GM19468 (cell line): ENCODE measurements at regions not wholly inside any gene's neighbourhood (a gene's known extent, or its start where the extent isn't known, plus 50 kb on each side); places are given as distances from the start of the nearest gene placed in this dataset.

Source experiments
- ATAC-seq: cut with Tn5 transposase; IDR thresholded peaks from one replicate; pipeline ENCODE4 v1.9.1; 2021; ENCODE audit warnings: mild to moderate bottlenecking, moderate library complexity, moderate number of reproducible peaks; ENCODE audit not compliant: unreplicated experiment; ENCODE audit errors: extremely low read depth

DNA sequence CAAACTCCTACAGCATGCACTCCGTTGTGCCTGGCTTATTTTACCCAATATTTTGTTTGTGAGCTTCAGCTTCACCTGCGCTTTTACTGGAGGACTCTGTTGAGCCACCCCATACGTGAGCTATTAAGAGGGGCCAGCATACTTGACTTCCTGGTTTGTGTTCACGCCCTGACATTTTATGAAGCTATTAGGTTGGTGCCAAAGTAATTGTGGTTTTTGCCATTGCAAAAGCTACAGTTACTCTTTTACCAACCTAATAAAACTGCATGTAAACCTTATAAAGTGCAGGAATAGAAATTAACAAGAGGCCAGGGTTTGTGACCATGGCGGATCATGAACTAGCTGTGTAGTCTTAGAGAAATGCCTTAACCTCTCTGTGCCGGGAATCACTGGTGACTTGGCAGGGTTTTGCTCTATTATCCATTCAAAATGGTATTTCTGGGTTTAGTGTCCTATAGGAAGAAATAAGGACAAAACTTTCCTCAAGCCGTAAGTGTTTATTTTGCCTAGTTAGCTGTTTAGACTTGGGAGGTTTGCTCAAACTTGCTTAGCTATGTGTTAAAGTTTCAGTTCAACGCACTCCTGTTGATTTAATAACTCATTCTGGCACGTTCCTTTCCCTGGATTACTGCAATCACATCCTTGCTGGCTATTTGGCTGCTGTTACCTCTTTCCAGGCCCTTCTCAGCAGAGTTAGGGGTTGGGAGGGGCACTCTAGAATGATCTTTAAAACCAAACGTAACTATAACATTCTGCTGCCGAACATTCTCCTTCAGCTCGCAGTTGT, 1027.6 kb downstream of the BCL11B start:
- ATAC-seq: no peak

DNA sequence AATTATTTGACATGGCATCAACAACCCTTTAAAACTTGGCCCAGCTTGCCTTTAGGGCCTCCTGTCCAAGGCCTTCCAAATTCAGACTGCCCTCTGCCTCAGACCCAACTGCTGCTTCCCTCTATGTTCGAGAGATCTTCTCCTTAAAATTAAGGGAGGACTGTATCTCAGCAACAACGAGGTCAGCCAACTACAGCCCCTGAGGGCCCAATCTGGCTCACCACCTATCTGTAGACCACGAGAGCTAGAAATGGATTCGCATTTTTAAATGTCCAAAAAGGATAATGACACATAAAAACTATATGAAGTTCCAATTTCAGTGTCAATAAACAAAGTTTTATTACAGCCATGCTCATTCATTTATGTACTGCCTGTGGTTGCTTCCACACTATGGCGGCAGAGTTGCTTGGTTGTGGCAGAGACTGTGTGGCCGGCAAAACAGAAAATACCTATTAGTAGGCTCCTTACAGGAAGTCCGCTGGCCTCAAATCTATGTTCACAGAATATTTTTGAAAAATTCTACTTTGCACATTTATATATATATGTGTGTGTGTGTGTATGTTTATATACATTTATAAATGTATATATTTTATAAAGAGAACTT, 1026.9 kb downstream of the BCL11B start:
- ATAC-seq: no peak

DNA sequence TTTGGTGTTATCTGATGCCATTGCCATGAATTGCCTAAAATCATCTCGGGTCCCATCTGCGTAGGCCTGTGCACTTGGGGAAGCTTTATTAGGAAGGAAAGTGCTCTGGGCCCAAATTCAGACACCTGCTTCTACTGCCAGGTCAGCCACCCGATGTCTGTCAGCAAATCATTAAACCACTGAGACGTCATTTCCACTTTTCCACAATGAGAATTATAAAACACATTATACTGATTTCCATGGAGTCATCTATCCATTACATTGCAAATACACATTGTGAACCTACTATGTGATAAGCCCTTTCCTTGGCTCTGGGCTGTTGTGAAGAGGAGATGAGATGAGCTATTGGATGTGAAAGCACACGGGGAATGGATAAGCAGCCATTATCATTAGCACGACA, 1022.9 kb downstream of the BCL11B start:
- ATAC-seq: no peak

DNA sequence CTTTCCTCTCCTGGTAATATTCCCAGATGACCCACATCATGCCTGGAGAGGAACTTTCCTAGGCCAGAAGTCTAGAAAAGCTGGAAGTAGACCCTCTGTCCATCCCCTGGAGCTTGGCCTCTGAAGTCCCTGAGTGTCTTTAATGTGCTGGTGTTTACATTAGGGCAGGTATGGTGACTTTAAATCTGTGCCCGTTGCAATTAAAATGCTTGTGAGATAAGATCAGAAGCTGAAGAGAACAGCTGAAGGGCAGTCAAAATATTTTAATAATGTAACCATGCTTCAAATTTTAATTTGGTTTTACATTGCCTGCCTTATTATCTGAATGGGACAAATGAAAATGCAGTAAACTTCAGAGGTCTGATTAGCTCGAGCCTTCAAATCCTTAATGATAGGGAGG, 1022.5 kb downstream of the BCL11B start:
- ATAC-seq: no peak

DNA sequence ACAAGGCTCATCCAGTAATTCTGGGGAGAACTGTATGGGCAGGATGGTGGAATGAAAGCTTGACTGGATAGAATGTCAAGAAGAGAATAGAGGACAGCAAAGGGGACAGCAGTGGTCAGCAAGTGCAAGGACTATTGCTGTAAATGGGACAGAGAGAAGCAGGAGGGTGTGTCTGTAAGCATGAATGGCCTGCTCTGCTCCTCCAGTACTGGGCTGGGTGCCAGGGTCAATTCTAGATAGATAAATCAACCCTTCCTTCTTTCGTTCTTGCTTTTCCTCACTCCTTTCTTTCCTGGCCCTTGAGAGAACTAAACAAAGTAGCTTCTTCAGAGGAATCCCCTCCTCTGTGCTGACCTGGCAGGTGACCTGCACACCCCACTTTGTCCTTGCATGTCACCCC, 1019.2 kb downstream of the BCL11B start:
- ATAC-seq: no peak

DNA sequence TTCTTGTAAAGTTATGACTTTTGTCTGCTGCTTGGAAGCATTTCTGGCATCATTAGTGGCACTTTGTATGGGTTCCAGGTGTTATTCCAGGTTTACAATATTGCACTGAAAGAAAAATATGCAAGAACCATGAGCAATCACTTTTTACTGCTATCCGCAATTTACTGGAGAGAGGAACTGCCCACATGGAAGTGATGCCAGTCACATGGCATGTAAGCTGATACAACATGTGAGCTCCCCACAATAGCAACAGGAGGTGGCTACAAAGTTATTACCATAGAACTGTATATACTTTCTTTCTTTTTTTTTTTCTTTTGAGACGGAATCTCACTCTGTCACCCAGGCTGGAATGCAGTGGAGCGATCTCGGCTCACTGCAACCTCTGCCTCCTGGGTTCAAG, 1012.1 kb downstream of the BCL11B start:
- no peak for ATAC-seq

DNA sequence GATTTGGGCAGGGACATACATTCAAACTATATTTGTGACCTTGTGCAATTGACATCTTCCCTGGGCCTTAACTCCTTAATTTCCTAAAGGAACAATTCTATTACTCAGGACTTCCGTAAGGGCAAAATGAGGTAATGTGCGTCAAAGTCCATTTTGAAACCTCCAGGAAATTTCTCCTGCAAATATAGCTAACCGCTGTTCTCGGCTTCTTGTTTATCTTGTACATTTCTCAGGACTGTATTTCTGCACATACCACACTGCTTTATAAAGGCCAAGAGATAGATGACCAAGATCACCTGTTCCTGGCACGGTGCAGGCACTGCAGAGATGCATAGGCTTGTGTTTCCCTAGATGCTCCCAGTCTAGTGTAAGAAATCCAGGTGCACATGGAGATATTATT, 1009.4 kb downstream of the BCL11B start:
- ATAC-seq: no peak

DNA sequence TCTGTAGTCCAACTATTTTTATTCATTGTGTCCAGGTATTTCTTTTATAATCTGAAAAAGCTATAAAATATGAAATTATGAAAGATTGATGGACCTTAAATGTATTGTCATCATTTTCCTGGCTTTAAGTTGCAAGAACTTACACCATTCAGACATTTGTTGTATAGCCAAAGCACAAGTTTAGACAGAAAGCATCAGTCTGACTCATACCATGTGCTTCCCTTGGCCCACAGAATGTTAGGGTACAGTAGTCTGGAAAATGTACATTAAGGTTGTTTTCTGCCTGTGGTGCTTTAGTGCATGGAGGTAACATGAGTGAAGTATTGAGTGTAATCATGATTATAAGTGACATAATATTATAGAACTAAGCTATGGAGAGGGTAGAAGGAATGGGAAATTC, 1002.5 kb downstream of the BCL11B start:
- ATAC-seq: no peak

DNA sequence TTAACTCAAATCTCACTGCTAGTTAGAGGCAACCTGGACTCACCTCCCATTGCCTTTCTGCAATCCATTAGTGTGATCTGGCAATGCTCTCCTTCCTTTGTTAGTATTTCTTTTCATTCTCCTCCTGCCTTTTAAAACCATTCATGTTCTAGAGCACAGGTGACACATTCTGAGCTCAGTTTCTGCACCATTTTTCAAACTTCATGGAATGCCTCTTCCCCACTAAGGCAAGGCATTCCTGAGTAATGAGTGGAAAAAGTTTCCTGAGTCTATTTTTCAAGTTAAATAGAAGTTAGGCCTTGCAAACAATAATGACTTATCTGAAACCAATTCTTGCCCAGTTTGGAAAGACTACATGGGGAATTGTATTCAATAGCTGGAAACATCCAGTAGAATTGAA, 1001.8 kb downstream of the BCL11B start:
- no peak for ATAC-seq

DNA sequence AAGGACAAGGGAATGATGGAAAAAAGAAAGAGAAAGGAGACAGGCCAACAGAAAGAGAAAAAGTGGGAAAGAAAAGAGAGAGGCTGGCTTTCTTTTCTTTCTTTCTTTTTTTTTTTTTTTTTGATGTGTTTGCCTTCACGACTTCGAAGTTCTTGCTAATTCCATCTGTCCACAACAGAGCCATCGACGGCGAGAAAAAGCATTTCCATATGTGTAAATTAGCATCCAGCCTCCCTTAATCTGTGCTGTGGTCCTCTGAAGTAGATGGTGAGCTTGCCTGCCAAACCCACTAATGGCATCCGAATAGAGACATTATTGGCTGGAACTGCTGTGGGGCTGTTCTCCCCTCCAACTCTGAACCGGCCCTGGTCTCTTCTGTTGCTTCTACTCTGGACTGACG, 997.4 kb downstream of the BCL11B start:
- ATAC-seq: no peak

DNA sequence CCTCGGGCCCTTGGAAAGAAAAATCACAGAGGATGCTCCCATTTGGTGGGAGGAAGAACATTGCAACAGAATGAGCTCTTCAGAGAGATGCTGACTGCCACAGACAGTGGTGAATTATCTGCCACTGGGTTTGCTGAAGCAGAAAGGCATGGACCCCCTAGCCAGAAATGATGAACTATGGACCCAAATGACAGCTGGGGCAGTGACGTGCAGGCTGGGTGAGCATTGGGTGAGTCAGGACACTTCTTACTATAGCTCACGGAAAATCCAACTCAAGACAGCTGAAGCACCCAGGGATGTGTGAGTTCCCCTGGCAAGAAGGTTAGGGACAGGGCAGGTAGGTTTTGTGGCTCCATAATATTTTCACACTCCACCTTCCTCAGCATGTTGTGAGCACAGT, 993.2 kb downstream of the BCL11B start:
- no peak for ATAC-seq

DNA sequence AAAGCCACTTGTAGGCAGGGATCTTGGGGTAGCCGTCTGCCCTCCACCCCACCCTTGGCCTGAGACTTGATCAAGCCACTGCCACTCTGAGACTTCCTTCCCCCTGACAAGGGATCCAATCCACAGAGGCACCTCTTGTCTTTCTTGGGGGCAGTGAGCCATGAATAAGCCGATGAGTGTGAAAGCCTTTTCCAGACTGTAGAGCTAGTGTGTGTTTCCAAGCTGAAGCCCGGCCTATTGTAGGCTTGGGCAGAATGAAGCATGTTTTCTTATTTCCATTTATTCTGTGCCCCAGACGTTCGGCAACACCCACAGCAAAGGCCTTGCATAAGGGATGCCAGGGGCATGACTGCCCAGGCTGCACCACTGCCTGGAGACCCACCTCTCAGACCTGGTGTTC, 991.6 kb downstream of the BCL11B start:
- ATAC-seq: no peak

DNA sequence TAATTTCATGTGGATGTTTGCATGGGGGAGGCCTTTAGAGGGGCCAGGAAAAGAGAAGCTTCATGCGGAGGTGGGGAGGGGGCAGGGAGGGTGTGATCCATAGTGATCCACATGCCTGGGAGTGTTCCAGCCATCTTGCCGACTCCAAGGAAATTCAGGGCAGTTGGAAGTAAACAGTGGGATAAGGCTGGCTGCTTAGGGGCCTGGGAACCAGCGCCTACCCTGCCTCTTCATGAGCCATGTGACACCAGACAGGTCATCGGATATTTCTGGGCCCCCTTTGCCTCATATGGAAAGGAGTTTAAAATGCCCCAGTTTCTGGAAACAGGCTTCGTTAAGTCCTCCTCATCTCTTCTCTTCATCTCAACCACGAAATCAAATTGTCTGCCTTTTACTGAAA, 983.2 kb downstream of the BCL11B start:
- no peak for ATAC-seq

DNA sequence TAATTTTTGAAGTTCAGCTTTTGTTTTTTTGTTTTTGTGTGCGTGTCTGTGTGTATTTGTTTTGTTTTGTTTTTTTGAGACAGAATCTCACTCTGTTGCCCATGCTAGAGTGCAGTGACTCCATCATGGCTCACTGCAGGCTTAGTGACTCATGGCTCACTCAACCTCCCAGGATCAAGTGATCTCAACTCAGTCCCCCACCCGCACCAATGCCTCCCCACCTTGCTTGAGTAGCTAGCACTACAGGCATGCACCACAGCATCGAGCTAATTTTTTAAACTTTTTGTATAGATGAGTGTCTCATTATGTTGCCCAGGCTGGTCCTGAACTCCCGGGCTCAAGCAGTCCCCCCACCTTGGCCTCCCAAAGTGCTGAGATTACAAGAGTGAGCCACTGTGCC, 981.4 kb downstream of the BCL11B start:
- no peak for ATAC-seq

DNA sequence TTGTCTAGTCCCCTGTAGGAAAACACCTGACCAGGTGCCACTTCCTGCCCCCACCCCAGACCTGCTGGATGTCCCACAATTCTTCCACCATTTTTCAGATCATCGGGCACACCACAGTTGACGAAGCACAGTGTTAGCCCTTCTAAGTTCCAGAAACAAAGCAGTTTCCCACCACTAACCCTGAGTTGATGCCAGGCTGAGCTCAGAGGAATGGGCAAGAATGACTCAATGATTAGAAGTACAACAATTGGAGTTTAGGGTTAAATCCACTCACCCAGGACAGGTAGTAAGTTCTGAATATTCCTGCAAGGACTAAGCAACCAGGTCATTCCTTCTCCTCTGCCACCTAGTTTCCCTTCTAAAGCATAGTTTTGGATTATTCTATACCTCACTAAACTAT, 979.8 kb downstream of the BCL11B start:
- no peak for ATAC-seq

DNA sequence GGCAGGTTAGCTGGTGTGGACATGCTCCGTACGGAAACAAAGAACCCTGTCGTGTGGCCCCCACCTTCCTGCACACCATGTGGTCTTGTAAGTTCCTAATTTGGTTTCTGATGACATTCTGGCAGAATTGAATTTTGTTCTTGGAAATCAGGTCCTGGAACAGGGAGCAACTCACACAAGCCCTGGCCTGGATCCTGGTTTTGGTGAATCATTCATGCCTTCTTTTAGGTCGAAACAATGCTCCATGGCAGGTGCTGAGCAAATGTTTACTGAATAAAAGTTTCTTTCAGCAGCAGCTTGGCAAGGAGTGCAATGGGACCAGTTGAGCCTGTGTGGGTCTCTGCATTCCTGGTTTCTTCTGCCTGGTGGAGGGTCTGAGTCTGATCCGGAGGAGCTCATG, 978.4 kb downstream of the BCL11B start:
- no peak for ATAC-seq

DNA sequence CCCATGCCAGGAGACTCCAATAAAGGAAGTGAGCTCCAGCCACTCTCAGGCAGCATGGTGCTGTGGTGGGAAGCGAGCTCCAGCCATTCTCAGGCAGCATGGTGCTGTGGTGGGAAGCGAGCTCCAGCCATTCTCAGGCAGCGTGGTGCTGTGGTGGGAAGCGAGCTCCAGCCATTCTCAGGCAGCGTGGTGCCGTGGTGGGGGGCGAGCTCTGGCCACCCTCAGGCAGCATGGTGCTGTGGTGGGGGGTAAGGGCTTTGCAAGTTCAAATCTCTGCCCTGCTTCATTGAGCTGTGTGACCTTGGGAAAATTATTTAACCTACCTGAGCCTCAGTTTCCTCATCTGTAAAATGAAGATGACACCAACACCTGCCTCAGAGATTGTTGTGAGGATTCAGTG, 975.1 kb downstream of the BCL11B start:
- ATAC-seq: no peak

DNA sequence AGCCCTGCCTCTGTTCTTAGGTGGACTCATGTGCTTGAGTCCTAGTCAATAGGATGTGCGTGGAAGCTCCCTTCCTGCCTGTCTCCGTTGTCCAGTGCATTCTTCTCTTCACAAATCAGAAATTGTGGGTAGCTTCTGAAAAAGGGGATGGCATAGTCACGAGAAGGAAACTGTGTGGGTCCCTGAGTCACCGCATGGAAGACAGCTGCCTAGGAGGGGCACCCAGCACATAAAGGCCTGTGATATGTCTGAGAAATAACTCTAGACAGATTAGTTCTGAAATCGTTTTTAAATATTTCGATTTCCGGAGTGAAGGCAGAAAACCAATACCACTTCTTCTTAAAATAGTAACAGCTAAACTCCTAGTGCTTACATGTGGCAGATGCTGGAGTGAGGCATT, 974.4 kb downstream of the BCL11B start:
- ATAC-seq: no peak

DNA sequence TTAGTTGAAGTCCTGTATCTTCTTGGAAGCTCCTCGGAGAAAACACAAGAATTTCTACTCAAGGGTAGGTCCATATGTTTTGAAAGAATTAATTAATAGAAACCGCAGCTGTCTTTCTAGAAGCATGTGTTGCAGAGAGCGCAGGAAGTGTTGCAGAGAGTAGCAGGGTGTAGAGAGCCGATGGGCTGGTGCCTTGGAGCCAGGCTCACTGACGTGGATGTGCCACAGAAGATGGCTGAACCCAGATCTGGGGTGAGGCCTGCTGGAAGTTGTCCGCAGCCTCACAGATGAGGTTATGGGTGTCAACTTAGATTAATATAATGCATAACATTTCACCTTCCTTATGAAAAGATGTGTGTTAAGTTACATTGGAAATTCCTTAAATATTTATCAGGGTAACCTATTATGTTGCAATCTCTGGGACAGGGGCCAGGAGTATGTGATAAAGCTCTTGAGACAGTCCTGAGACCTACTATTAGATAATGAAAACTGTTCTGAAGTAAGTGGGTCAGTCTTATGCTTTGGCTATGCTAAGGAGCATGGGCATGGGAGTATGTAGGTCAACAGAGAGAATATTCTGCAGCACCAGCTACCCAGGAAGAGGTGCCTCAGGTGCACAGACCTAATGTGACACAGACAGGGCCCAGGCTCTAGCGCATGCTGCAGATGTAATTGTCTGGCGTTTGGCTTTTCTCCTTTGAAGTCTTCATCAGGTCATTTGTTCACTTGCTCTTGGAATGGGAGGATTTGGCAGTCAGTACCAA, 973.3 kb downstream of the BCL11B start:
- ATAC-seq: no peak

DNA sequence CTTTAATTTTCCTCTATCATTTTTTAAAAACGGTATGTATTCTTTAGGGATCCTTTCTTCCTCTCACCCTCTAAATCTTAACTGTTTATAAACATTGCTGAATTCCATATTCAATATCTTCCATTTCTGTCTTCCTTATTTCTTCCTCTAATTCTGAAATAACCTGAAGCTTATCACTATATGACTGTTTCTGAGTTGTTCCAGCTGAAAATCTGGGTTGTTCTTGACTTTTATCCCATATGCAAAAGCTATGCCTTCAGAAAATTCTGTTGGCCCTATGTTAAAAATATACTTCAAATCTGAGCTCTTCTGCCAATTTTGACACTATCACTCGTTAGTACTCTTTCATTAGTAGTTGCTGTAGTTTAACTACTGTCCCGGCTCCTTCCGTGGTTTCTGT, 970.3 kb downstream of the BCL11B start:
- ATAC-seq: no peak

DNA sequence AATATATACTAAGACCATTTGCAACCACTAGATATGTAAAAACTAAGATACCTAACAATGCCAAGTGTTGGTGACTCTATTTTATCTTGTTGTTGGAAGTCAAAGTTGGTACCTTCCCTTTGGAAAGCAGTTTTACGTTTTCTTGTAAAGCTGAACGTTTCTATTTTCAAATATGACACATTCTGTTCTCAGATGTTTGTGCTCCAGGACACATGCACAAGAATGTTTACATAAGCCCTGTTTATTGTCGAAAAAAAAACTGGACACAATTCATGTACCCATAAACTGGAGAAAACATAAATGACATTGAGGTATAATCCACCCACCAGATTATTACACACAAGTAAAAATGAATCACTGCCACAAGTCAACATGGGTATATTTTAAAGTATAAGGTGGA, 967.4 kb downstream of the BCL11B start:
- no peak for ATAC-seq
